Peyer's patch (tissue), 4 donors: ENCODE measurements at regions not wholly inside any gene's neighbourhood (a gene's known extent, or its start where the extent isn't known, plus 50 kb on each side); places are given as distances from the start of the nearest gene placed in this dataset.

Source experiments
- DNase-seq, 3 donors: peaks; one replicate each; pipeline ENCODE4 v3.0.0-alpha.2; 2017 to 2019
- H3K27ac ChIP-seq, 4 donors: fragments of 200-600 bp; sonication (generic); one replicate each; pipeline ENCODE4 v1.5.1; 2016 to 2019
- H3K27me3 ChIP-seq, 2 donors: fragments of 200-600 bp; sonication (generic); one replicate each; pipeline ENCODE4 v1.5.1; 2019
- H3K36me3 ChIP-seq, 3 donors: fragments of 200-600 bp; sonication (generic); one replicate each; pipeline ENCODE4 v1.5.1; 2016 to 2019
- H3K4me1 ChIP-seq, 4 donors: fragments of 200-600 bp; sonication (generic); one replicate each; pipeline ENCODE4 v1.5.1; 2016 to 2019
- H3K4me3 ChIP-seq, 4 donors: fragments of 200-600 bp; sonication (generic); 1 replicate in 3 of 4; 2 replicates in 1 of 4; pipeline ENCODE4 v1.5.1; 2016 to 2019; ENCODE audit warnings: mild to moderate bottlenecking in 1 of 4
- H3K9me3 ChIP-seq, 4 donors: fragments of 200-600 bp; sonication (generic); one replicate each; pipeline ENCODE4 v1.5.1; 2016 to 2019; ENCODE audit warnings: mild to moderate bottlenecking in 1 of 4
- CTCF ChIP-seq, 6 experiments: fragments of 450-650 bp in 4 of 6; fragments of 200-600 bp in 2 of 6; sonication (generic) in 1 of 6; IDR thresholded peaks; one replicate each; pipeline ENCODE4 v1.5.1; 2017 to 2019; ENCODE audit warnings: antibody characterized with exemption in 6 of 6, mild to moderate bottlenecking in 3 of 6, moderate library complexity in 1 of 6
- POLR2A ChIP-seq, 2 donors: fragments of 450-650 bp; IDR thresholded peaks; one replicate each; pipeline ENCODE4 v1.5.1; 2017; ENCODE audit warnings: antibody characterized with exemption in 2 of 2, mild to moderate bottlenecking in 2 of 2, moderate library complexity in 2 of 2

DNA sequence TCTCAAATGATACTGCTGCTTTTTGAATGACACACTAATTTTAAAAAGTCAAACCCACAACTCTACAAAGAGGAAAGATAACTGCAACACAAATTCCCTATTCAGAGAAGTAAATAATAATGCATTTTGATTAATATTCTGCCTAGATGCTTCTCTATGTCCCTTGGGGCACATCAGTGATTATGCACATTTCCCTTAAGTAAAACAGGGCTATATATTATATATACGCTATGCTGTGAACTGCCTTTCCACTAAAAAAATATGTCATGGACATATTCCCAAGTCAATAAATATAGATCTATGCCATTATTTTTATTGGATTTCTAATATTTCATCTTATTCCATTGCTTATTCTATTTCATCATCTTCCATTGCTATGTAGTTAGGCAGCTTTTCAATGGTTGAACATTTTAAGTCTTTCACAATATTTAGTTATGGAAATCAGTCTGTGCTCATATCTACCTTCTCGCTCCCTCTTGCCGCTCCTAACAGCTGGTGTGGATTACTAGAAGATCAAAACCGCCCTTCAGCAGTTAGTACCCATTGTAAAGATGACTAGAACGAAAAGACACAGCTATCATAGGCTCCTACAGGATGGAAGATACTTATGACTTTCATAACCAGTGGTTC, 468.2 kb upstream of the GOT2 start:
- Histone ChIP-seq H3K27me3 (no peaks in the 10 kb centered on the region), H3K4me3 (no peak overlapping the region), H3K36me3 (no peaks in the 10 kb centered on the region), H3K9me3 (no peaks in the 10 kb centered on the region), H3K4me1 (no peaks in the 10 kb centered on the region), H3K27ac (no peak overlapping the region)
- DNase-seq: no peak
- TF ChIP-seq POLR2A (IDR thresholded peaks at IDR 0.05): no peak
- no peak for TF ChIP-seq CTCF (IDR thresholded peaks at IDR 0.05)

GRCh38 chr16:59201821-59202220, 467.7 kb upstream of the GOT2 start:
- Histone ChIP-seq H3K4me3 (no peak overlapping the region), H3K4me1 (no peaks in the 10 kb centered on the region), H3K27me3 (no peaks in the 10 kb centered on the region), H3K9me3 (no peaks in the 10 kb centered on the region), H3K27ac (no peak overlapping the region), H3K36me3 (no peaks in the 10 kb centered on the region)
- TF ChIP-seq POLR2A (IDR thresholded peaks at IDR 0.05) (no peak), CTCF (IDR thresholded peaks at IDR 0.05) (no peak)
- DNase-seq: no peak

GRCh38 chr16:59201160-59201559, 467.0 kb upstream of the GOT2 start:
- DNase-seq: no peak
- no peaks in the 10 kb centered on the region for H3K27me3 ChIP-seq
- no peak for TF ChIP-seq CTCF (IDR thresholded peaks at IDR 0.05)
- H3K36me3 ChIP-seq: no peaks in the 10 kb centered on the region
- H3K9me3 ChIP-seq: no peaks in the 10 kb centered on the region
- H3K4me3 ChIP-seq: no peak overlapping the region
- no peaks in the 10 kb centered on the region for H3K4me1 ChIP-seq
- H3K27ac ChIP-seq: no peak overlapping the region

DNA sequence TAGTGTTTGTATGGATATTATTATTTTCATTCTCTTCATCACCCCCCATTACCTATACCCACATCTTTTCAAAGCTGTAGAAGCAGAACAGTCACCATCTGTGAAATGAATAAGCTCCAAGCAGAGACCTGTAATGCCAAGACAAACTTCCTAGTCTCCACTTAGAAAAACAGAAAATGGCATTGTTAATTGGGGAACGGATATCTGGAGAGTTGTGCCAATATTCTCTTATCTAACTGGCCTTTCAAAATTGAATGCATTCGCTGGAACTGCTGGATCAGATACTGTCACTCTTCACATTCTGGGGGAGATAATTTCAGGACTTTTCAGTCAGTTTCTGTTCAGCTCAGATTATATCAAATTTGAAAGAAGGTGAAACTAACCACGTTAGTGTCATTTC, 464.4 kb upstream of the GOT2 start:
- DNase-seq: no peak
- Histone ChIP-seq H3K27me3 (no peaks in the 10 kb centered on the region), H3K4me1 (no peaks in the 10 kb centered on the region), H3K36me3 (no peaks in the 10 kb centered on the region), H3K9me3 (no peaks in the 10 kb centered on the region), H3K4me3 (no peak overlapping the region), H3K27ac (no peak overlapping the region)
- TF ChIP-seq CTCF (IDR thresholded peaks at IDR 0.05): no peak
- TF ChIP-seq POLR2A (IDR thresholded peaks at IDR 0.05): no peak

DNA sequence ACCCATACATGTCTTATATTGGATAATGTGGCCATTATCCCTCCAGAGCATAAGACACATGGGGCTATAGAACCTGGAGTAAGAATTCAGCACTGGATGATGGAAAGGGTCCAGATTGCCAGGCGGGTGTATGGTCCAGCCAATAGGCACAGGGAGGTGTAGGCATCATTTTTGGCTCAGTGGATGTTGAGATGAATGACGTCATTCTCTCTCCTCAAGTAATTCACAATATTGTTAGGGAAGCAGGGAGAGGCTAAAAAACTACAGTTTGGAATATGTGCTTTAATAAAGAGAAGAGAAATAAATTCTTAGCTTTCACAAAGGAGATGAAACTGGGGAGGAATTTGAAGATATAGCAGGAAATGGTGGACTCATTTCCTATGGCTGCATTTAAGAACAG, 461.1 kb upstream of the GOT2 start:
- Histone ChIP-seq H3K4me1 (no peaks in the 10 kb centered on the region), H3K36me3 (no peaks in the 10 kb centered on the region), H3K9me3 (no peaks in the 10 kb centered on the region), H3K27ac (no peak overlapping the region), H3K4me3 (no peak overlapping the region), H3K27me3 (no peaks in the 10 kb centered on the region)
- no peak for DNase-seq
- TF ChIP-seq CTCF (IDR thresholded peaks at IDR 0.05) (no peak), POLR2A (IDR thresholded peaks at IDR 0.05) (no peak)

- no peaks in the 10 kb centered on the region for H3K9me3 ChIP-seq
- H3K27ac ChIP-seq: no peak overlapping the region
- H3K4me3 ChIP-seq: no peak overlapping the region
- H3K36me3 ChIP-seq: no peaks in the 10 kb centered on the region
- no peaks in the 10 kb centered on the region for H3K27me3 ChIP-seq
- no peaks in the 10 kb centered on the region for H3K4me1 ChIP-seq
- no peak for DNase-seq
- TF ChIP-seq POLR2A (IDR thresholded peaks at IDR 0.05) (no peak), CTCF (IDR thresholded peaks at IDR 0.05) (no peak)
Observed at GRCh38 chr16:59193637-59194036, 459.5 kb upstream of the GOT2 start.
